Adrenal gland (tissue), 5 donors: ENCODE measurements at regions not wholly inside any gene's neighbourhood (a gene's known extent, or its start where the extent isn't known, plus 50 kb on each side); places are given as distances from the start of the nearest gene placed in this dataset.

ENCODE experiments used
- POLR2A ChIP-seq, 2 donors: fragments of 450-650 bp; IDR thresholded peaks; one replicate each; pipeline ENCODE4 v1.6.1; 2017; ENCODE audit warnings: antibody characterized with exemption in 2 of 2, mild to moderate bottlenecking in 2 of 2, moderate library complexity in 1 of 2
- TF ChIP-seq, protein P1 (sequence below), 6 experiments: fragments of 450-650 bp in 4 of 6; fragments of 200-600 bp in 2 of 6; sonication (generic) in 1 of 6; IDR thresholded peaks; 1 replicate in 5 of 6; 2 replicates in 1 of 6; pipeline versions ENCODE4 v1.5.1 to v1.8.0; 2016 to 2021; ENCODE audit warnings: antibody characterized with exemption in 6 of 6, mild to moderate bottlenecking in 2 of 6, moderate library complexity in 1 of 6
- donor health status: DM: no; HTN: no; CAD: no.

DNA sequence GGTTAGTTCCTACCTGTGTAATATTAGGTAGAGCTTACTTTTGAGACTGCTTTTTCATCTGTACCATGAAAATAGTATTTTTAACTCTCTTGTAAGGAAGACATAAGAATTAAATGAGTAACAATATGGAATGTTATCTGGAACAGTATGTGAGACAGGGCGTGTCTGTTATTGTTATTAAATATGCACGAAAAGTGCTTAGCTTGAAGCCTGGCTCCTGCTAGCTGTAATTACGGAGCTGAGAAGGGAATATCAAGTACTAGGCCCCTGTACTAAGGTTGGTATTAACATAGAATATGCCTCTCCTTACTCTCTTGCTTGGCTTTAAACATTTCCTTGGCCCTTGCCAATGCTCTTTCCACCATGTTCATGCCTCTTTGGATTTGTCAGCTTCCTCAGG lies 194.0 kb downstream of the FAM76B start:
- TF ChIP-seq, protein P1, sequence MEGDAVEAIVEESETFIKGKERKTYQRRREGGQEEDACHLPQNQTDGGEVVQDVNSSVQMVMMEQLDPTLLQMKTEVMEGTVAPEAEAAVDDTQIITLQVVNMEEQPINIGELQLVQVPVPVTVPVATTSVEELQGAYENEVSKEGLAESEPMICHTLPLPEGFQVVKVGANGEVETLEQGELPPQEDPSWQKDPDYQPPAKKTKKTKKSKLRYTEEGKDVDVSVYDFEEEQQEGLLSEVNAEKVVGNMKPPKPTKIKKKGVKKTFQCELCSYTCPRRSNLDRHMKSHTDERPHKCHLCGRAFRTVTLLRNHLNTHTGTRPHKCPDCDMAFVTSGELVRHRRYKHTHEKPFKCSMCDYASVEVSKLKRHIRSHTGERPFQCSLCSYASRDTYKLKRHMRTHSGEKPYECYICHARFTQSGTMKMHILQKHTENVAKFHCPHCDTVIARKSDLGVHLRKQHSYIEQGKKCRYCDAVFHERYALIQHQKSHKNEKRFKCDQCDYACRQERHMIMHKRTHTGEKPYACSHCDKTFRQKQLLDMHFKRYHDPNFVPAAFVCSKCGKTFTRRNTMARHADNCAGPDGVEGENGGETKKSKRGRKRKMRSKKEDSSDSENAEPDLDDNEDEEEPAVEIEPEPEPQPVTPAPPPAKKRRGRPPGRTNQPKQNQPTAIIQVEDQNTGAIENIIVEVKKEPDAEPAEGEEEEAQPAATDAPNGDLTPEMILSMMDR (IDR thresholded peaks at IDR 0.05): no peak
- TF ChIP-seq POLR2A (IDR thresholded peaks at IDR 0.05): no peak
